ENCODE measurements at regions not wholly inside any gene's neighbourhood (a gene's known extent, or its start where the extent isn't known, plus 50 kb on each side); places are given as distances from the start of the nearest gene placed in this dataset.

- Histone ChIP-seq H3K36me3 (ENCODE audit: insufficient read depth, low read length) (no peaks in the 10 kb centered on the region), H3K27ac (ENCODE audit: low read length) (no peak overlapping the region), H3K4me3 (ENCODE audit: low read length) (no peak overlapping the region), H3K27me3 (ENCODE audit: insufficient read depth, low read depth, low read length) (no peaks in the 10 kb centered on the region), H3K4me2 (ENCODE audit: low read length) (no peak overlapping the region), H3K9ac (ENCODE audit: low read length) (no peak overlapping the region), H2AFZ (ENCODE audit: low read depth, low read length) (no peak overlapping the region), H3K9me2 (ENCODE audit: insufficient read depth, low read length) (no peaks in the 10 kb centered on the region), H3F3A (ENCODE audit: insufficient read depth, low read length, poor library complexity, severe bottlenecking) (no peaks in the 10 kb centered on the region), H4K20me1 (ENCODE audit: insufficient read depth) (no peaks in the 10 kb centered on the region), H3K79me2 (replicated peaks; ENCODE audit: insufficient read depth, low read length) (no peaks in the 10 kb centered on the region), H3K9me3 (ENCODE audit: low read length) (no peaks in the 10 kb centered on the region)
- TF ChIP-seq POLR2AphosphoS5 (IDR thresholded peaks at IDR 0.05) (no peak), MXI1 (conservative IDR thresholded peaks at IDR 0.05; ENCODE audit: poor library complexity, severe bottlenecking) (no peak), EP300 (conservative IDR thresholded peaks at IDR 0.05; ENCODE audit: poor library complexity, severe bottlenecking) (no peak), REST (IDR thresholded peaks at IDR 0.05; ENCODE audit: borderline replicate concordance) (no peak), SMC3 (conservative IDR thresholded peaks at IDR 0.05; ENCODE audit: poor library complexity) (no peak), EZH2 (IDR thresholded peaks at IDR 0.05; ENCODE audit: borderline replicate concordance, insufficient read depth, low read length, poor library complexity, severe bottlenecking) (no peak), CTCF (IDR thresholded peaks at IDR 0.05; ENCODE audit: poor library complexity, severe bottlenecking) (no peak), TAF1 (IDR thresholded peaks at IDR 0.05; ENCODE audit: low read depth) (no peak), RAD21 (conservative IDR thresholded peaks at IDR 0.05) (no peak)
Measured at GRCh38 chr15:87080547-87080946, 1000.9 kb downstream of the AGBL1 start.

Small RNAs in the stretch of these regions (small RNA-seq; reads per million reads assigned to genes)
- gene RNU6-185P, result 0 to 0.08 (median 0.07) reads per million in 3 experiments

All from neural cell (in vitro differentiated cells).